Gastrocnemius medialis (tissue), 4 donors: ENCODE measurements at regions not wholly inside any gene's neighbourhood (a gene's known extent, or its start where the extent isn't known, plus 50 kb on each side); places are given as distances from the start of the nearest gene placed in this dataset.

Source experiments
- CTCF ChIP-seq, 5 experiments: fragments of 450-650 bp in 3 of 5; fragments of 200-600 bp in 2 of 5; sonication (generic) in 2 of 5; IDR thresholded peaks in 4 of 5; conservative IDR thresholded peaks in 1 of 5; 1 replicate in 4 of 5; 2 replicates in 1 of 5; pipeline ENCODE4 v1.5.1; 2016 to 2019; ENCODE audit warnings: antibody characterized with exemption in 5 of 5, mild to moderate bottlenecking in 3 of 5, moderate library complexity in 3 of 5
- POLR2A ChIP-seq, 2 donors: fragments of 450-650 bp; IDR thresholded peaks; one replicate each; pipeline ENCODE4 v1.6.1; 2017; ENCODE audit warnings: antibody characterized with exemption in 2 of 2, mild to moderate bottlenecking in 2 of 2, moderate library complexity in 2 of 2

GRCh38 chr13:94829837-94830365 is 117.6 kb upstream of the SOX21 start:
- TF ChIP-seq CTCF (IDR thresholded peaks at IDR 0.05 in 4 of 5, conservative IDR thresholded peaks at IDR 0.05 in 1 of 5) (no peak), POLR2A (IDR thresholded peaks at IDR 0.05) (no peak)
